H1 (cell line): ENCODE measurements at regions not wholly inside any gene's neighbourhood (a gene's known extent, or its start where the extent isn't known, plus 50 kb on each side); places are given as distances from the start of the nearest gene placed in this dataset.

Experiments used
- CTCF ChIA-PET: fragments of 300-600 bp; sonication (Branson Sonifier 250); formaldehyde crosslinking; loops from one replicate; lab custom pipeline; 2021; ENCODE audit not compliant: partially characterized antibody; lab: Charles Lee
- POLR2A ChIA-PET: fragments of 300-600 bp; sonication (Branson Sonifier 250); formaldehyde crosslinking; loops from one replicate; lab custom pipeline; 2021; ENCODE audit warnings: inconsistent platforms; ENCODE audit not compliant: partially characterized antibody; lab: Charles Lee
- DNase-seq, 2 experiments: peaks; one replicate each; pipeline versions ENCODE4 v3.0.0 to v3.0.0-alpha.2; 2010 to 2022; ENCODE audit warnings: low spot score in 2 of 2, low read depth in 1 of 2, mixed read lengths in 1 of 2
- FAIRE-seq: peaks from 2 replicates; lab custom pipeline; 2011; peaks lifted over from hg19 to GRCh38; lab: Jason Lieb, UNC
- H2AFZ ChIP-seq: 2 replicates; pipeline ENCODE4 v1.8.1; 2012; ENCODE audit warnings: low read length, inconsistent platforms
- H2AK5ac ChIP-seq: 2 replicates; pipeline ENCODE4 v1.6.1; 2013; ENCODE audit warnings: low read depth, low read length
- H2BK120ac ChIP-seq: replicated peaks from 2 replicates; pipeline ENCODE3; 2013; ENCODE audit warnings: low read depth, low read length, inconsistent platforms
- H2BK12ac ChIP-seq: 2 replicates; pipeline ENCODE4 v1.6.1; 2013; ENCODE audit warnings: low read depth, low read length
- H2BK15ac ChIP-seq: 2 replicates; pipeline ENCODE4 v1.6.1; 2013; ENCODE audit warnings: low read length
- H2BK20ac ChIP-seq: 2 replicates; pipeline ENCODE4 v1.6.1; 2013; ENCODE audit warnings: low read length
- H2BK5ac ChIP-seq: 2 replicates; pipeline ENCODE4 v1.6.1; 2013; ENCODE audit warnings: low read depth, low read length
- H3K14ac ChIP-seq: 2 replicates; pipeline ENCODE4 v1.6.1; 2013; ENCODE audit warnings: inconsistent platforms; ENCODE audit not compliant: insufficient read length
- H3K18ac ChIP-seq: 2 replicates; pipeline ENCODE4 v1.6.1; 2013; ENCODE audit warnings: low read length; ENCODE audit errors: extremely low read depth
- H3K23ac ChIP-seq: 2 replicates; pipeline ENCODE4 v1.6.1; 2013; ENCODE audit warnings: inconsistent platforms; ENCODE audit not compliant: insufficient read length
- H3K23me2 ChIP-seq: 2 replicates; pipeline ENCODE4 v1.6.1; 2013; ENCODE audit warnings: low read depth, low read length
- H3K27ac ChIP-seq: 2 replicates; pipeline ENCODE4 v1.6.1; 2011; ENCODE audit warnings: low read depth, low read length, inconsistent platforms
- H3K27me3 ChIP-seq, 4 experiments: replicated peaks in 1 of 4; 1 replicate in 1 of 4; 2 replicates in 3 of 4; pipeline versions ENCODE4 v1.6.1 to v1.8.1; 2011 to 2013; ENCODE audit warnings: low read length in 3 of 4, mild to moderate bottlenecking in 3 of 4, inconsistent platforms in 2 of 4, mixed read lengths in 2 of 4, moderate library complexity in 1 of 4; ENCODE audit not compliant: control insufficient read depth in 3 of 4, insufficient read depth in 3 of 4; ENCODE audit errors: extremely low read depth in 1 of 4
- H3K36me3 ChIP-seq, 4 experiments: 2 replicates each; pipeline versions ENCODE4 v1.6.1 to v1.8.1; 2011 to 2013; ENCODE audit warnings: mild to moderate bottlenecking in 4 of 4, low read length in 3 of 4, moderate library complexity in 2 of 4, control low read depth in 1 of 4, inconsistent platforms in 1 of 4; ENCODE audit not compliant: insufficient read depth in 4 of 4, control insufficient read depth in 2 of 4
- H3K4ac ChIP-seq: replicated peaks from 2 replicates; pipeline ENCODE3; 2013; ENCODE audit warnings: low read length, low read depth, mixed read lengths, inconsistent platforms; ENCODE audit not compliant: insufficient read length
- H3K4me1 ChIP-seq, 4 experiments: replicated peaks in 1 of 4; 1 replicate in 1 of 4; 2 replicates in 3 of 4; pipeline versions ENCODE4 v1.6.1 to v1.8.1; 2011 to 2013; ENCODE audit warnings: low read length in 3 of 4, inconsistent platforms in 2 of 4, mixed read lengths in 1 of 4; ENCODE audit not compliant: insufficient read depth in 4 of 4, control insufficient read depth in 3 of 4
- H3K4me2 ChIP-seq, 2 experiments: 2 replicates each; pipeline versions ENCODE4 v1.6.1 to v1.8.1; 2011 to 2013; ENCODE audit warnings: low read depth in 2 of 2, low read length in 2 of 2, control low read depth in 1 of 2, inconsistent platforms in 1 of 2, mild to moderate bottlenecking in 1 of 2; ENCODE audit not compliant: insufficient read depth in 1 of 2
- H3K4me3 ChIP-seq, 4 experiments: fragments of 200-600, 300-600 bp in 1 of 4; sonication (generic), shearing (Covaris generic), sonication (Bioruptor Twin) in 1 of 4; 2 replicates each; pipeline versions ENCODE4 v1.5.1 to v1.8.1; 2011 to 2016; ENCODE audit warnings: low read length in 4 of 4, low read depth in 3 of 4, control low read depth in 2 of 4, inconsistent platforms in 2 of 4, mild to moderate bottlenecking in 2 of 4, mixed read lengths in 1 of 4, moderate library complexity in 1 of 4; ENCODE audit not compliant: insufficient read depth in 2 of 4; ENCODE audit errors: extremely low read depth in 1 of 4
- H3K56ac ChIP-seq: replicated peaks from 2 replicates; pipeline ENCODE3; 2013; ENCODE audit warnings: low read depth, mild to moderate bottlenecking, mixed read lengths, low read length, inconsistent platforms; ENCODE audit not compliant: insufficient read length
- H3K79me1 ChIP-seq: 2 replicates; pipeline ENCODE4 v1.6.1; 2013; ENCODE audit warnings: low read depth, low read length, control low read depth
- H3K79me2 ChIP-seq, 2 experiments: 2 replicates each; pipeline versions ENCODE4 v1.6.1 to v1.8.1; 2012 to 2013; ENCODE audit warnings: low read length in 2 of 2, mild to moderate bottlenecking in 2 of 2, inconsistent platforms in 1 of 2; ENCODE audit not compliant: insufficient read depth in 2 of 2, control insufficient read depth in 1 of 2
- H3K9ac ChIP-seq, 4 experiments: replicated peaks in 1 of 4; 1 replicate in 1 of 4; 2 replicates in 3 of 4; pipeline versions ENCODE4 v1.6.1 to v1.8.1; 2011 to 2013; ENCODE audit warnings: low read depth in 3 of 4, low read length in 3 of 4, control low read depth in 2 of 4, mild to moderate bottlenecking in 2 of 4, moderate library complexity in 2 of 4, inconsistent platforms in 1 of 4; ENCODE audit errors: extremely low read depth in 1 of 4
- H3K9me3 ChIP-seq, 2 experiments: 2 replicates each; pipeline versions ENCODE4 v1.6.1 to v1.8.1; 2012 to 2013; ENCODE audit warnings: mild to moderate bottlenecking in 2 of 2, moderate library complexity in 2 of 2, control low read depth in 1 of 2, inconsistent platforms in 1 of 2, low read depth in 1 of 2, low read length in 1 of 2, mixed read lengths in 1 of 2; ENCODE audit not compliant: insufficient read depth in 2 of 2
- H4K20me1 ChIP-seq, 2 experiments: replicated peaks in 1 of 2; 2 replicates each; pipeline versions ENCODE3 to v1.8.1; 2011 to 2013; ENCODE audit warnings: inconsistent platforms in 2 of 2, low read length in 2 of 2, mild to moderate bottlenecking in 1 of 2; ENCODE audit not compliant: insufficient read depth in 2 of 2, control insufficient read depth in 1 of 2
- H4K5ac ChIP-seq: 2 replicates; pipeline ENCODE4 v1.6.1; 2013; ENCODE audit warnings: low read length, low read depth, mixed read lengths, inconsistent platforms; ENCODE audit not compliant: insufficient read length
- H4K8ac ChIP-seq: 2 replicates; pipeline ENCODE4 v1.8.0; 2013; ENCODE audit warnings: mild to moderate bottlenecking, moderate library complexity, low read length, inconsistent platforms; ENCODE audit not compliant: insufficient read depth; ENCODE audit errors: extremely low read depth
- H4K91ac ChIP-seq: replicated peaks from 2 replicates; pipeline ENCODE3; 2013; ENCODE audit warnings: low read length, mixed read lengths, inconsistent platforms; ENCODE audit not compliant: insufficient read length
- CHD1 ChIP-seq: IDR thresholded peaks from 2 replicates; pipeline ENCODE4 v1.6.1; 2012; ENCODE audit warnings: low read depth, low read length, improper control_type of control experiment
- EGR1 ChIP-seq: IDR thresholded peaks from 2 replicates; pipeline ENCODE4 v1.6.1; 2011; ENCODE audit warnings: low read depth, low read length, borderline replicate concordance
- GTF2F1 ChIP-seq: IDR thresholded peaks from 2 replicates; pipeline ENCODE4 v1.6.1; 2012; ENCODE audit warnings: low read depth, low read length, improper control_type of control experiment, borderline replicate concordance
- KDM1A ChIP-seq: fragments of 200-600, 300-600 bp; sonication (generic); IDR thresholded peaks from 2 replicates; pipeline ENCODE4 v1.7.1; 2016; ENCODE audit warnings: mild to moderate bottlenecking, low read length, borderline replicate concordance
- KDM4A ChIP-seq: IDR thresholded peaks from one replicate; pipeline ENCODE4 v1.7.1; 2012; ENCODE audit warnings: low read depth, mild to moderate bottlenecking, moderate library complexity, low read length, inconsistent platforms; ENCODE audit not compliant: severe bottlenecking
- NANOG ChIP-seq: IDR thresholded peaks from 2 replicates; pipeline ENCODE4 v1.6.1; 2011; ENCODE audit warnings: low read length, low read depth, mild to moderate bottlenecking, inconsistent platforms; ENCODE audit not compliant: insufficient read depth, poor library complexity, severe bottlenecking
- PHF8 ChIP-seq: fragments of 200-600 bp; sonication (generic); conservative IDR thresholded peaks from 2 replicates; pipeline ENCODE4 v1.7.1; 2012; ENCODE audit warnings: low read depth, mild to moderate bottlenecking, inconsistent platforms, low read length, moderate library complexity
- POU5F1 ChIP-seq: IDR thresholded peaks from 2 replicates; pipeline ENCODE4 v1.6.1; 2011; ENCODE audit warnings: low read depth, mild to moderate bottlenecking, low read length, moderate library complexity
- SIN3A ChIP-seq, 2 experiments: IDR thresholded peaks in 1 of 2; conservative IDR thresholded peaks in 1 of 2; 2 replicates each; pipeline ENCODE4 v1.6.1; 2011 to 2012; ENCODE audit warnings: low read length in 2 of 2, improper control_type of control experiment in 1 of 2, low read depth in 1 of 2, mild to moderate bottlenecking in 1 of 2
- SIRT6 ChIP-seq: IDR thresholded peaks from one replicate; pipeline ENCODE4 v1.7.1; 2012; ENCODE audit warnings: low read length, inconsistent platforms
- WGBS, 2 experiments: shearing (Covaris generic) in 1 of 2; methylation state at CpG; one replicate each; pipeline versions ENCODE4 v1.1.6 to v1.1.7; 2013 to 2015; ENCODE audit warnings: low lambda C conversion rate in 2 of 2, mixed read lengths in 2 of 2, inconsistent platforms in 1 of 2, low coverage in 1 of 2, missing lambda C conversion rate in 1 of 2; ENCODE audit not compliant: insufficient replicate concordance in 2 of 2, insufficient coverage in 1 of 2, insufficient read length in 1 of 2; ENCODE audit errors: extremely low coverage in 1 of 2, missing lambda C conversion rate in 1 of 2; 5-methylcytosine and 5-hydroxymethylcytosine counted together

- H2BK5ac ChIP-seq, result no peak overlapping the region; the same call in 1 of the 2 replicates
- no peak overlapping the region for H4K91ac ChIP-seq
- peaks cover 6% of the 10 kb centered on the region for H3K23me2 ChIP-seq
- no peaks in the 10 kb centered on the region; a peak in 1 of 8 replicates for H3K36me3 ChIP-seq
- no peak overlapping the region for H2BK15ac ChIP-seq
- peak overlapping the region; percentile 35 to 100 (median 88) for H3K4me3 ChIP-seq
- H2BK20ac ChIP-seq, result no peak overlapping the region
- WGBS, 2 experiments, result 0% methylated on average over 21 of the region's 21 CpGs; no CpG with 5 or more reads in 1 of the 2 experiments
- H4K8ac ChIP-seq, result no peak overlapping the region
- H2BK120ac ChIP-seq, result no peak overlapping the region
- H3K27me3 ChIP-seq, result no peaks in the 10 kb centered on the region
- no peak overlapping the region for H3K4ac ChIP-seq
- H3K4me2 ChIP-seq, result peak overlapping the region; percentile 70 to 85
- DNase-seq (no peak), FAIRE-seq (no peak)
- peaks cover 1 to 4% of the 10 kb centered on the region in 2 experiments for H4K20me1 ChIP-seq
- H3K23ac ChIP-seq, result no peak overlapping the region
- peak overlapping the region; percentile 20 for H3K56ac ChIP-seq
- H3K18ac ChIP-seq, result no peak overlapping the region
- peak overlapping the region; percentile 85 to 96 (median 94) for H3K9ac ChIP-seq
- no peaks in the 10 kb centered on the region for H3K9me3 ChIP-seq
- no peaks in the 10 kb centered on the region for H3K79me1 ChIP-seq
- no peak overlapping the region for H2AK5ac ChIP-seq
- CTCF ChIA-PET, result interaction anchor here (0.6 to 1.3 kb wide), 5 partner anchors 10 to 68 kb away, joined by 3 to 6 read pairs (median 3); a partner anchor contains a TSS
- H2BK12ac ChIP-seq, result no peak overlapping the region
- POLR2A ChIA-PET, result interaction anchor here (1.2 to 20.9 kb wide), 42 partner anchors 9 to 1735 kb away, joined by 3 to 2060 read pairs (median 34); partner anchors contain the start of gene HFE
- no peak overlapping the region for H3K14ac ChIP-seq
- H3K79me2 ChIP-seq, result peaks cover 0 to 20% of the 10 kb centered on the region in 2 experiments; a peak in 2 of 4 replicates
- no peak overlapping the region for H2AFZ ChIP-seq
- H4K5ac ChIP-seq, result no peak overlapping the region
- H3K27ac ChIP-seq, result peak overlapping the region; percentile 87
- H3K4me1 ChIP-seq, result peaks cover 0 to 2% (median under 1%) of the 10 kb centered on the region in 4 experiments; a peak in 4 of 7 replicates
- no peak for TF ChIP-seq KDM1A
- no peak for TF ChIP-seq NANOG
- TF ChIP-seq SIRT6, result peak; percentile 86
- TF ChIP-seq CHD1, result peak; percentile 32
- TF ChIP-seq EGR1, result peak; percentile 38
- no peak; the same call in 1 of the 2 replicates for TF ChIP-seq PHF8
- no peak for TF ChIP-seq POU5F1
- no peak for TF ChIP-seq SIN3A (conservative IDR thresholded peaks at IDR 0.05 in 1 of 2, IDR thresholded peaks at IDR 0.05 in 1 of 2; ENCODE audit: low read depth in 1 of 2, low read length in 2 of 2)
- peak; percentile 5 for TF ChIP-seq KDM4A
- no peak for TF ChIP-seq GTF2F1
Observed at GRCh38 chr6:26158581-26159356, 71.5 kb downstream of the HFE start.
